Liver (tissue), 8 donors: ENCODE measurements at regions not wholly inside any gene's neighbourhood (a gene's known extent, or its start where the extent isn't known, plus 50 kb on each side); places are given as distances from the start of the nearest gene placed in this dataset.

ENCODE experiments used
- DNase-seq: peaks from one replicate; pipeline ENCODE4 v3.0.0-alpha.2; 2017; ENCODE audit warnings: low spot score
- H3K27ac ChIP-seq, 2 donors: one replicate each; pipeline ENCODE4 v1.7.0; 2013; ENCODE audit warnings: inconsistent platforms in 2 of 2, low read length in 2 of 2, control low read depth in 1 of 2, low read depth in 1 of 2, mild to moderate bottlenecking in 1 of 2
- H3K27me3 ChIP-seq, 4 donors: one replicate each; pipeline versions ENCODE4 v1.6.1 to v1.7.0; 2013; ENCODE audit warnings: low read length in 3 of 4, inconsistent platforms in 1 of 4, mild to moderate bottlenecking in 1 of 4, moderate library complexity in 1 of 4; ENCODE audit not compliant: control insufficient read depth in 4 of 4, insufficient read depth in 4 of 4
- H3K36me3 ChIP-seq, 4 donors: one replicate each; pipeline versions ENCODE4 v1.6.1 to v1.7.0; 2013; ENCODE audit warnings: low read length in 3 of 4, mild to moderate bottlenecking in 3 of 4, low read depth in 1 of 4, moderate library complexity in 1 of 4; ENCODE audit not compliant: control insufficient read depth in 4 of 4, insufficient read depth in 3 of 4
- H3K4me1 ChIP-seq, 4 donors: one replicate each; pipeline versions ENCODE4 v1.6.1 to v1.7.0; 2013; ENCODE audit warnings: low read length in 3 of 4, mild to moderate bottlenecking in 3 of 4, moderate library complexity in 1 of 4; ENCODE audit not compliant: control insufficient read depth in 4 of 4, insufficient read depth in 4 of 4
- H3K4me3 ChIP-seq, 3 donors: one replicate each; pipeline versions ENCODE4 v1.6.1 to v1.7.0; 2013; ENCODE audit warnings: low read length in 3 of 3, control low read depth in 1 of 3, low read depth in 1 of 3, mild to moderate bottlenecking in 1 of 3
- H3K9ac ChIP-seq, 2 donors: one replicate each; pipeline ENCODE4 v1.7.0; 2013; ENCODE audit warnings: low read length in 2 of 2, mild to moderate bottlenecking in 2 of 2, moderate library complexity in 2 of 2, control low read depth in 1 of 2, low read depth in 1 of 2
- H3K9me3 ChIP-seq, 4 donors: one replicate each; pipeline versions ENCODE4 v1.6.1 to v1.7.0; 2013; ENCODE audit warnings: low read length in 3 of 4; ENCODE audit not compliant: control insufficient read depth in 4 of 4
- EGR1 ChIP-seq, 2 donors: IDR thresholded peaks; 2 replicates each; pipeline ENCODE4 v1.6.1; 2016 to 2018; ENCODE audit warnings: antibody characterized with exemption in 2 of 2, low read depth in 2 of 2
- FOXA1 ChIP-seq: IDR thresholded peaks from 2 replicates; pipeline ENCODE4 v1.6.1; 2016; ENCODE audit warnings: antibody characterized with exemption
- FOXA2 ChIP-seq: IDR thresholded peaks from 2 replicates; pipeline ENCODE4 v1.6.1; 2016; ENCODE audit warnings: antibody characterized with exemption
- GABPA ChIP-seq, 2 donors: IDR thresholded peaks in 1 of 2; conservative IDR thresholded peaks in 1 of 2; 2 replicates each; pipeline ENCODE4 v1.6.1; 2016; ENCODE audit warnings: antibody characterized with exemption in 2 of 2, mild to moderate bottlenecking in 1 of 2, moderate library complexity in 1 of 2
- HNF4A ChIP-seq, 2 donors: conservative IDR thresholded peaks; 2 replicates each; pipeline ENCODE4 v1.6.1; 2016; ENCODE audit warnings: antibody characterized with exemption in 2 of 2, mild to moderate bottlenecking in 2 of 2
- HNF4G ChIP-seq: IDR thresholded peaks from 2 replicates; pipeline ENCODE4 v1.6.1; 2016; ENCODE audit warnings: antibody characterized with exemption
- JUND ChIP-seq, 2 donors: IDR thresholded peaks; 2 replicates each; pipeline ENCODE4 v1.6.1; 2016; ENCODE audit warnings: antibody characterized with exemption in 2 of 2
- NR2F2 ChIP-seq: IDR thresholded peaks from 2 replicates; pipeline ENCODE4 v1.6.1; 2016; ENCODE audit warnings: antibody characterized with exemption
- RAD21 ChIP-seq, 2 donors: IDR thresholded peaks; 2 replicates each; pipeline ENCODE4 v1.6.1; 2016; ENCODE audit warnings: antibody characterized with exemption in 2 of 2, mild to moderate bottlenecking in 2 of 2
- RXRA ChIP-seq, 2 donors: IDR thresholded peaks; 2 replicates each; pipeline ENCODE4 v1.6.1; 2017 to 2018; ENCODE audit warnings: antibody characterized with exemption in 2 of 2, mild to moderate bottlenecking in 1 of 2
- SP1 ChIP-seq: IDR thresholded peaks from 2 replicates; pipeline ENCODE4 v1.6.1; 2018; ENCODE audit warnings: antibody characterized with exemption, mild to moderate bottlenecking
- TAF1 ChIP-seq: conservative IDR thresholded peaks from 2 replicates; pipeline ENCODE4 v1.6.1; 2016; ENCODE audit warnings: antibody characterized with exemption, mild to moderate bottlenecking
- YY1 ChIP-seq: IDR thresholded peaks from 2 replicates; pipeline ENCODE4 v1.6.1; 2016; ENCODE audit warnings: antibody characterized with exemption, mild to moderate bottlenecking
- ZBTB33 ChIP-seq: IDR thresholded peaks from 2 replicates; pipeline ENCODE4 v1.6.1; 2016; ENCODE audit warnings: antibody characterized with exemption
- WGBS: extraction: QIAGEN DNeasy Blood & Tissue Kit; methylation state at CpG from one replicate; pipeline ENCODE4 v1.1.7; 2013; 5-methylcytosine and 5-hydroxymethylcytosine counted together
- TF ChIP-seq, protein P1 (sequence below): IDR thresholded peaks from 2 replicates; pipeline ENCODE4 v1.6.1; 2016; ENCODE audit warnings: antibody characterized with exemption, mild to moderate bottlenecking
- TF ChIP-seq, protein P2 (sequence below): IDR thresholded peaks from 2 replicates; pipeline ENCODE4 v1.6.1; 2016; ENCODE audit warnings: antibody characterized with exemption
- TF ChIP-seq, protein P3 (sequence below): fragments of 150-350 bp; IDR thresholded peaks from 2 replicates; pipeline ENCODE4 v1.5.1; 2017; ENCODE audit warnings: improper control_type of control experiment, low read depth, low read length; ENCODE audit not compliant: missing input control
- TF ChIP-seq, protein P4 (sequence below): IDR thresholded peaks from 2 replicates; pipeline ENCODE4 v1.6.1; 2016; ENCODE audit warnings: antibody characterized with exemption
- donor health status: healthy.
- donor health status: healthy.
- donor health status: healthy.
- donor health status: healthy.
- donor health status: healthy.

- H3K4me1 ChIP-seq: no peaks in the 10 kb centered on the region
- TF ChIP-seq, protein P1, sequence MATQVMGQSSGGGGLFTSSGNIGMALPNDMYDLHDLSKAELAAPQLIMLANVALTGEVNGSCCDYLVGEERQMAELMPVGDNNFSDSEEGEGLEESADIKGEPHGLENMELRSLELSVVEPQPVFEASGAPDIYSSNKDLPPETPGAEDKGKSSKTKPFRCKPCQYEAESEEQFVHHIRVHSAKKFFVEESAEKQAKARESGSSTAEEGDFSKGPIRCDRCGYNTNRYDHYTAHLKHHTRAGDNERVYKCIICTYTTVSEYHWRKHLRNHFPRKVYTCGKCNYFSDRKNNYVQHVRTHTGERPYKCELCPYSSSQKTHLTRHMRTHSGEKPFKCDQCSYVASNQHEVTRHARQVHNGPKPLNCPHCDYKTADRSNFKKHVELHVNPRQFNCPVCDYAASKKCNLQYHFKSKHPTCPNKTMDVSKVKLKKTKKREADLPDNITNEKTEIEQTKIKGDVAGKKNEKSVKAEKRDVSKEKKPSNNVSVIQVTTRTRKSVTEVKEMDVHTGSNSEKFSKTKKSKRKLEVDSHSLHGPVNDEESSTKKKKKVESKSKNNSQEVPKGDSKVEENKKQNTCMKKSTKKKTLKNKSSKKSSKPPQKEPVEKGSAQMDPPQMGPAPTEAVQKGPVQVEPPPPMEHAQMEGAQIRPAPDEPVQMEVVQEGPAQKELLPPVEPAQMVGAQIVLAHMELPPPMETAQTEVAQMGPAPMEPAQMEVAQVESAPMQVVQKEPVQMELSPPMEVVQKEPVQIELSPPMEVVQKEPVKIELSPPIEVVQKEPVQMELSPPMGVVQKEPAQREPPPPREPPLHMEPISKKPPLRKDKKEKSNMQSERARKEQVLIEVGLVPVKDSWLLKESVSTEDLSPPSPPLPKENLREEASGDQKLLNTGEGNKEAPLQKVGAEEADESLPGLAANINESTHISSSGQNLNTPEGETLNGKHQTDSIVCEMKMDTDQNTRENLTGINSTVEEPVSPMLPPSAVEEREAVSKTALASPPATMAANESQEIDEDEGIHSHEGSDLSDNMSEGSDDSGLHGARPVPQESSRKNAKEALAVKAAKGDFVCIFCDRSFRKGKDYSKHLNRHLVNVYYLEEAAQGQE: no peak
- TF ChIP-seq, protein P2, sequence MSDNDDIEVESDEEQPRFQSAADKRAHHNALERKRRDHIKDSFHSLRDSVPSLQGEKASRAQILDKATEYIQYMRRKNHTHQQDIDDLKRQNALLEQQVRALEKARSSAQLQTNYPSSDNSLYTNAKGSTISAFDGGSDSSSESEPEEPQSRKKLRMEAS: no peak
- TF ChIP-seq SP1 (no peak), HNF4A (conservative IDR thresholded peaks at IDR 0.05) (no peak), GABPA (IDR thresholded peaks at IDR 0.05 in 1 of 2, conservative IDR thresholded peaks at IDR 0.05 in 1 of 2) (no peak), RXRA (IDR thresholded peaks at IDR 0.05) (no peak), RAD21 (IDR thresholded peaks at IDR 0.05) (no peak), EGR1 (IDR thresholded peaks at IDR 0.05; ENCODE audit: low read depth in 2 of 2) (no peak), FOXA2 (no peak), HNF4G (no peak), FOXA1 (no peak), NR2F2 (no peak), TAF1 (no peak), ZBTB33 (no peak), YY1 (no peak), JUND (IDR thresholded peaks at IDR 0.05) (no peak)
- TF ChIP-seq, protein P3, sequence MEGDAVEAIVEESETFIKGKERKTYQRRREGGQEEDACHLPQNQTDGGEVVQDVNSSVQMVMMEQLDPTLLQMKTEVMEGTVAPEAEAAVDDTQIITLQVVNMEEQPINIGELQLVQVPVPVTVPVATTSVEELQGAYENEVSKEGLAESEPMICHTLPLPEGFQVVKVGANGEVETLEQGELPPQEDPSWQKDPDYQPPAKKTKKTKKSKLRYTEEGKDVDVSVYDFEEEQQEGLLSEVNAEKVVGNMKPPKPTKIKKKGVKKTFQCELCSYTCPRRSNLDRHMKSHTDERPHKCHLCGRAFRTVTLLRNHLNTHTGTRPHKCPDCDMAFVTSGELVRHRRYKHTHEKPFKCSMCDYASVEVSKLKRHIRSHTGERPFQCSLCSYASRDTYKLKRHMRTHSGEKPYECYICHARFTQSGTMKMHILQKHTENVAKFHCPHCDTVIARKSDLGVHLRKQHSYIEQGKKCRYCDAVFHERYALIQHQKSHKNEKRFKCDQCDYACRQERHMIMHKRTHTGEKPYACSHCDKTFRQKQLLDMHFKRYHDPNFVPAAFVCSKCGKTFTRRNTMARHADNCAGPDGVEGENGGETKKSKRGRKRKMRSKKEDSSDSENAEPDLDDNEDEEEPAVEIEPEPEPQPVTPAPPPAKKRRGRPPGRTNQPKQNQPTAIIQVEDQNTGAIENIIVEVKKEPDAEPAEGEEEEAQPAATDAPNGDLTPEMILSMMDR: no peak
- TF ChIP-seq, protein P4, sequence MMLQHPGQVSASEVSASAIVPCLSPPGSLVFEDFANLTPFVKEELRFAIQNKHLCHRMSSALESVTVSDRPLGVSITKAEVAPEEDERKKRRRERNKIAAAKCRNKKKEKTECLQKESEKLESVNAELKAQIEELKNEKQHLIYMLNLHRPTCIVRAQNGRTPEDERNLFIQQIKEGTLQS: no peak
- no peak overlapping the region for H3K4me3 ChIP-seq
- no peak overlapping the region for H3K9ac ChIP-seq
- H3K27me3 ChIP-seq: no peaks in the 10 kb centered on the region
- WGBS: 63% methylated on average over 6 of the region's 6 CpGs
- no peaks in the 10 kb centered on the region for H3K9me3 ChIP-seq
- H3K36me3 ChIP-seq: no peaks in the 10 kb centered on the region
- H3K27ac ChIP-seq: no peak overlapping the region
- no peak for DNase-seq
These were observed 1862.7 kb downstream of the STIM2 start for GRCh38 chr4:28723371-28723770.
